HG02981 (cell line): ENCODE measurements at regions not wholly inside any gene's neighbourhood (a gene's known extent, or its start where the extent isn't known, plus 50 kb on each side); places are given as distances from the start of the nearest gene placed in this dataset.

Experiments
- ATAC-seq: cut with Tn5 transposase; IDR thresholded peaks from one replicate; pipeline ENCODE4 v1.9.1; 2021; ENCODE audit warnings: mild to moderate bottlenecking, moderate library complexity; ENCODE audit not compliant: unreplicated experiment

DNA sequence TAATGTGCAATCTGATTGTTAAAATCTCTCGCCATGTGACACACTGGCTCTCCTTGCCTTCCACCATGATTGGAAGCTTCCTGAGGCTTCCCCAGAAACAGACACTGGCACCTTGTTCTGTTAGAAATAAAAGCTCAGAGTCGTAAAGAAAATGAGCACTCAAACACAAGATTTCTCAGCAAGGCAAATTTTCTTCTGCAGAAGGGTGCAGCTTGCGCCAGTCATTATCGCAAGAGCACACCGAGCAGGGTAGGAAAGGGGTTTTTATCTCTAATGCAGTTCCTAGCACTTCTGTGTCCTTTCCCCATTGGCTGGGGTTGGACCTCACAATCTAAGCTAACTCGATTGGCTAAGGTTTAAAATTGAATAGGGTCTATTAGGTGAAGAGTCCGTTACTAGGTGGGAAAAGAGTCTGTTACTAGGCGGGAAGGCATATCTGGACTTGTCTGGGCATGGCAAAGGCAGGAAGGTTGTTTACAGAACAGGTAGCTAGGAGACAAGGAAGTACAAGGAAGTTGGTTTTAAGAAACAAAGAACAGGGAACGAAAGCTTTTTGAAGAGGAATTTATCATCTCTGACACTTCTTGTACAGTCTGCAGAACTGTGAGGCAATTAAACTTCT, 62.6 kb upstream of the BICD1 start:
- ATAC-seq = no peak

DNA sequence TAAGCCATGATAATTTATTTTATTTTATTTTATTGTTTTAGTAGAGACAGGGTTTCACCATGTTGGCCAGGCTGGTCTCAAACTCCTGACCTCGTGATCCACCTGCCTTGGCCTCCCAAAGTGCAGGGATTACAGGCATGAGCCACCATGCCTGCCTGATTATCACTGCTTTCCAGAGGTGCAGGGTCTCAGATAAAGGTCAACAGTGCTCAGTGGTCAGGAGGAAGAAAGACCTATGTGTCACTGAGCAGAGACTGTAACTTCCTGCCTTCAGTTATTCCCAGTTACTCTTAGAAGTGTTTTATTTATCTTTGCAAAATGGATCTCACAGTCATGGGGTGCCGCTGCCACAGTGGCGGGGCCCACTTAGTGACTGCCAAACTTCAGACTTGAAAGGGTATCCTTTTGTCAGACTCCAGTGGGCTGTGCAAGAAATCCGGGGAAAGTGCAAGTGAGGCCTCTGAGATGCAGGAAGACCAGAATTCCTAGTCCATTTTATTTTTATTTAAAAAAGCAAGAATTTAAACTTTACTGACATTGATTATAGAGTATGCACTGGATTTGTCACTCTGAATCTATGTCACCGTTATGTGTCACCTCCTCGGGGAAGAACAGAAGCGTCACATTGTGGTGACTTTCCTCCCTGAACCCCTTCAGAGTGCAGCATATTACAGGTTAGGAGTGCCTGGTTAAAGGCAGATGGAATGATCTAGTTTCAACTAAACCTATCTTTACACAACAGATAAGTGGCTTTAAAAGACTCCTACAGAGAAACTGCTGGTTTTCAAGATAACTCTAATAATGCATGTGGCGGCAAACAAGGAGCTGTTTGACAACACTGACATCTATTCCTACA, 59.1 kb upstream of the BICD1 start:
- no peak for ATAC-seq

DNA sequence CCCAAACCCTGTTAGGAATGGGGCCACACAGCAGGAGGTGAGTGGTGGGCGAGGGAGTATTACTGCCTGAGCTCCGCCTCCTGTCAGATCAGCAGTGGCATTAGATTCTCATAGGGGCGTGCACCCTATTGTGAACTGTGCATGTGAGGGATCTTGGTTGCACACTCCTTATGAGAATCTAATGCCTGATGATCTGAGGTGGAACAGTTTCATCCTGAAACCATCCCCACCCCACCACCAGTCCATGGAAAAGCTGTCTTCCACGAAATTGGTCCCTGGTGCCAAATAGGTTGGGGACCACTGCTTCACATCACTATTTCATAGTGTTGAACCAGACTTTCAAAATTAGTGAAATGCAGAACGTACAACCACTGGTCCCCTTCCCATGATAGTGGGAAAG, 57.9 kb upstream of the BICD1 start:
- ATAC-seq = no peak

DNA sequence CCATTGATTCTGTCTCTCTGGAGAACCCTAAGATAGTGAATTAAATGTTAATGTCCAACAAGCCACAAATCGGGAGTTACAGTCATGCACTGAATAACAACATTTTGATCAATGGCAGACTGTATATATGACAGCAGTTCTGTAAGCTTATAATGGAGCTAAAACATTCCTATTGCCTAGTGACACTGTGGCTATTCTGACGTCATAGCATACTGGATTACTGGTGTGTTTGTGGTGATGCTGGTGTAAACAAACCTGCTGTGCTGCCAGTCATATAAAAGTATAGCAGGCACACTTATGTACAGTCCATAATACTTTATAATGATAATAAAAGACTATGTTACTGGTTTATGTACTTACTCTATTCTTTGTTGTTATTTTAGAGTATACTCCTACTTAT, 56.7 kb upstream of the BICD1 start:
- no peak for ATAC-seq

DNA sequence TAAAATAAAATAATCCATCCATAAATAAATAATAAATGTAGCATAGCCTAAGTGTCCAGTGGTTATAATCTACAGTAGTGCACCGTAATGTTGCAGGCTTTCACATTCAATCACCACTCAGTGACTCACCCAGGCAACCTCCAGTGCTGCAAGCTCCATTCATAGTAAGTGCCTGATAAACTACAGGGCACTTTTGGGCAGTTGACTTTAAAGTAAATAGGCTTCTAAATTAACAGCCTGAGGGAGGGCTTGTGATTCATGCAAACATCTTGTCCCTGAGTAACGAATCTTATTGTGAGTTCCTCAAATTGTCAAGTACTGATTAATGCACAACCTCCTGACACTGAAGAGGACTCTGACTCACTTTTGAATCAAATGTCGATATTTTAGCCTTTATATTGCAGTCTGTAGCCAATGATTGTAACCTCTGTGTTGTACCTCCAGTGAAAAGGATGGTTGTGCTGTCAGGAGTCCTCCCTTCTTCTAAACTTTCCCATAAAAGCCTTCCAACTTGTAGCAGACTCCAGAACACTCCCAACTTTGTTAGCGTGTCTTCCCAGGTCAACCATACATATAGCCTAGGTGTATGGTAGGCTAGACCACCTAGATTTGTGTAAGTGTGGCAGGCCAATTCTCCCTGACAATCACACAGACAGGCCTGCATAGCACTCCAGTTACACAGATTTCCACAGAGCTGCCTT, 55.0 kb upstream of the BICD1 start:
- ATAC-seq = no peak

DNA sequence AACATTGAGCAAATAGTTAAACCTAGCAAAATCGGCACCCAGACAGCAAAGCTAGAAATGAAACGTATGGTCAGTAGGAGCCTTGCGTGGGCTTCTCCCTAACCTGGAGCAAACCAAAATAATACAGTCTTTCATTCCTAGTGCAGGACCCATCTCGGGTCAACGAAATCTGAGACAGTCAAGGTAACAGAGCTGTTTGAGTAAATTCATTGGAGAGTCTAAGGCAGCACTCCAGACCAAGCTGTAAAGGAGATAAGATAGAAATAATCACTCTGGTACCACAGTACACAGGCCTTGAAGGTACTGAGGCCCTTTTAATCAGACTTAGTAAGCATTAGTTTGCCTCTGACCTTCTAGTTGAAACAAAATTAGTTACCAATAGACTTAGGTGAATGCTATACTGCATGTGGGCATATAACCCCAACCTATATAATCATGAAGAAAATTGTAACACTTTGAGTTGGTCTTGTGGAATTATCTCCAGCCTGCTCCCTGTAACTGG, 54.4 kb upstream of the BICD1 start:
- ATAC-seq = no peak

DNA sequence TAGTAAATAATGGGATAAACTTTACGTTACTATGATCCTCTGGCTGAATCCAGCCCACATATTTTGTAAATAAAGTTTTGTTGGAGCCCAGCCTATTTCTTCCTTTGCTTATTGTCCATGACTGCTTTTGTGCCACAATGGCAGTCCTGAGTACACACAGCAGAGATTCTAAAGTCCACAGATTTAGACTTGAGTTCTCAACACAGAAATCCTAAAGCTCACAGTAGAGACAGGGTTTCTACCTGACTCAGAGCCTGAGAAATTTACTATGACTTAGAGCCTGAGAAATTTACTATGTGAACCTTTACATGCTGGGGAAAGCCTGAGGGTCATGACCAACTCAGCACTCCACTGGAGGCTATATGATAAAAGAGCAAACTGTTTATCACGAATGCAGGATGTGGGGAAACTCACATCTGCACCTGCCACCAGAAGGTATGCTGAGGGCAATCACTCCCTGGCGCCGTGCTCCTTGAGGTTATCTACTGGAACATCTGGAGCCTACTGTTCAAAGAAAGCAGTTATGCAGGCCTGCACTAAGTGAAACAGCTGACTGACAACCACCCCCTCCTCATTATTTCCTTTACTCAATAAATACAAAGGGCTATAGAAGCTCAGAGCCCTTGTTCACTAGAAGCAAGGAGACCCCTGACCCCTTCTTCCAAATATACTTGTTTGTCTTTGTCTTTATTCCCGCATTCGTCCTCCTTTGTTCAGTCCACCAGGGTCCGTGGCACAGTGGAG, 52.6 kb upstream of the BICD1 start:
- ATAC-seq = no peak
